OCI-LY7 (cell line): ENCODE measurements at regions not wholly inside any gene's neighbourhood (a gene's known extent, or its start where the extent isn't known, plus 50 kb on each side); places are given as distances from the start of the nearest gene placed in this dataset.

ENCODE experiments used
- BruUV-seq: library from RNA; stranded (reverse); fragments of 400-500 nt; replicated peaks from 2 replicates; lab custom pipeline; 2021; lab: Mats Ljungman, UMichigan
- CTCF ChIA-PET: fragments of 300-600 bp; sonication (Branson Sonifier 250); formaldehyde crosslinking; loops from one replicate; lab custom pipeline; 2022; ENCODE audit warnings: antibody characterized with exemption; ENCODE audit not compliant: unreplicated experiment; lab: Charles Lee
- POLR2A ChIA-PET: fragments of 300-600 bp; sonication (Branson Sonifier 250); formaldehyde crosslinking; loops from one replicate; lab custom pipeline; 2022; ENCODE audit warnings: antibody characterized with exemption; lab: Charles Lee
- DNase-seq: peaks from one replicate; pipeline ENCODE4 v3.0.0-alpha.2; 2015; ENCODE audit warnings: low spot score
- H2AFZ ChIP-seq: fragments of 200-600 bp; sonication (generic), shearing (Covaris generic); 2 replicates; pipeline ENCODE4 v1.6.1; 2014; ENCODE audit warnings: mild to moderate bottlenecking, antibody characterized with exemption, low read length, moderate library complexity
- H3K27ac ChIP-seq: fragments of 200-600 bp; sonication (generic); 2 replicates; pipeline ENCODE4 v1.5.1; 2014; ENCODE audit warnings: mixed run types, low read depth, mild to moderate bottlenecking, moderate library complexity, low read length, inconsistent platforms; ENCODE audit not compliant: poor library complexity, severe bottlenecking
- H3K36me3 ChIP-seq: fragments of 200-600 bp; sonication (generic); 2 replicates; pipeline ENCODE4 v1.6.1; 2014; ENCODE audit warnings: mild to moderate bottlenecking, antibody characterized with exemption, low read length, moderate library complexity, mixed read lengths; ENCODE audit not compliant: insufficient read depth
- H3K4me1 ChIP-seq: fragments of 200-600 bp; sonication (generic); 2 replicates; pipeline ENCODE4 v1.5.1; 2014; ENCODE audit warnings: mild to moderate bottlenecking, low read length; ENCODE audit not compliant: insufficient read depth, poor library complexity, severe bottlenecking
- H3K4me2 ChIP-seq: fragments of 200-600 bp; sonication (generic); 2 replicates; pipeline ENCODE4 v1.6.1; 2014; ENCODE audit warnings: mild to moderate bottlenecking, low read length
- H3K4me3 ChIP-seq: fragments of 200-600 bp; sonication (generic); 2 replicates; pipeline ENCODE4 v1.5.1; 2014; ENCODE audit warnings: mild to moderate bottlenecking, low read depth, low read length; ENCODE audit not compliant: poor library complexity, severe bottlenecking
- H3K79me2 ChIP-seq: fragments of 200-600 bp; sonication (generic); 2 replicates; pipeline ENCODE4 v1.6.1; 2016; ENCODE audit warnings: low read depth, mild to moderate bottlenecking, low read length, moderate library complexity, mixed read lengths; ENCODE audit not compliant: insufficient read depth
- H3K9me2 ChIP-seq: fragments of 200-600 bp; sonication (generic); 2 replicates; pipeline ENCODE4 v1.6.1; 2016; ENCODE audit warnings: mild to moderate bottlenecking, low read length, mixed read lengths; ENCODE audit not compliant: insufficient read depth
- H3K9me3 ChIP-seq: fragments of 200-600 bp; sonication (generic); 2 replicates; pipeline ENCODE4 v1.6.1; 2014; ENCODE audit warnings: mild to moderate bottlenecking, mixed run types, low read length, mixed read lengths
- H4K20me1 ChIP-seq: fragments of 200-600 bp; sonication (generic); 2 replicates; pipeline ENCODE4 v1.6.1; 2014; ENCODE audit warnings: mild to moderate bottlenecking, antibody characterized with exemption, low read length, moderate library complexity, mixed read lengths; ENCODE audit not compliant: insufficient read depth
- CTCF ChIP-seq: fragments of 200-600 bp; sonication (generic); conservative IDR thresholded peaks from 2 replicates; pipeline ENCODE4 v1.5.1; 2014; ENCODE audit warnings: mild to moderate bottlenecking, antibody characterized with exemption, low read length, moderate library complexity, mixed read lengths
- EZH2phosphoT487 ChIP-seq: fragments of 200-600 bp; sonication (generic); IDR thresholded peaks from 2 replicates; pipeline ENCODE4 v1.6.1; 2018; ENCODE audit warnings: low read depth, borderline replicate concordance, mild to moderate bottlenecking, mixed run types, antibody characterized with exemption, low read length, moderate library complexity, mixed read lengths
- intact Hi-C: fragments of 100-400 bp; cut with micrococcal nuclease; formaldehyde crosslinking; loops from one replicate; pipeline ENCODE4 v1.10.0; 2022; ENCODE audit not compliant: unreplicated experiment

- no peaks in the 10 kb centered on the region for H3K36me3 ChIP-seq
- TF ChIP-seq CTCF (no peak), EZH2phosphoT487 (no peak)
- no peaks in the 10 kb centered on the region for H3K9me3 ChIP-seq
- intact Hi-C loops: no loop called here
- no peak overlapping the region for H3K4me3 ChIP-seq
- no peaks in the 10 kb centered on the region for H3K4me1 ChIP-seq
- ChIA-PET POLR2A (interaction anchor here (0.6 to 0.7 kb wide), 2 partner anchors 233 to 1305 kb away, joined by 3 read pairs; no protein-coding TSS in a partner anchor), CTCF (interaction anchor here (1.1 kb wide), 1 partner anchor 620 kb away, joined by 3 read pairs; no protein-coding TSS in a partner anchor)
- no peak overlapping the region for H3K27ac ChIP-seq
- no peaks in the 10 kb centered on the region for H4K20me1 ChIP-seq
- no peaks in the 10 kb centered on the region for H3K9me2 ChIP-seq
- no peak overlapping the region for H3K4me2 ChIP-seq
- H3K79me2 ChIP-seq: no peaks in the 10 kb centered on the region
- no peak for DNase-seq
- BruUV-seq: no TSS peak
- no peak overlapping the region for H2AFZ ChIP-seq
These were observed 156.3 kb upstream of the NT5C1B start for GRCh38 chr2:18745431-18746272.

DNA sequence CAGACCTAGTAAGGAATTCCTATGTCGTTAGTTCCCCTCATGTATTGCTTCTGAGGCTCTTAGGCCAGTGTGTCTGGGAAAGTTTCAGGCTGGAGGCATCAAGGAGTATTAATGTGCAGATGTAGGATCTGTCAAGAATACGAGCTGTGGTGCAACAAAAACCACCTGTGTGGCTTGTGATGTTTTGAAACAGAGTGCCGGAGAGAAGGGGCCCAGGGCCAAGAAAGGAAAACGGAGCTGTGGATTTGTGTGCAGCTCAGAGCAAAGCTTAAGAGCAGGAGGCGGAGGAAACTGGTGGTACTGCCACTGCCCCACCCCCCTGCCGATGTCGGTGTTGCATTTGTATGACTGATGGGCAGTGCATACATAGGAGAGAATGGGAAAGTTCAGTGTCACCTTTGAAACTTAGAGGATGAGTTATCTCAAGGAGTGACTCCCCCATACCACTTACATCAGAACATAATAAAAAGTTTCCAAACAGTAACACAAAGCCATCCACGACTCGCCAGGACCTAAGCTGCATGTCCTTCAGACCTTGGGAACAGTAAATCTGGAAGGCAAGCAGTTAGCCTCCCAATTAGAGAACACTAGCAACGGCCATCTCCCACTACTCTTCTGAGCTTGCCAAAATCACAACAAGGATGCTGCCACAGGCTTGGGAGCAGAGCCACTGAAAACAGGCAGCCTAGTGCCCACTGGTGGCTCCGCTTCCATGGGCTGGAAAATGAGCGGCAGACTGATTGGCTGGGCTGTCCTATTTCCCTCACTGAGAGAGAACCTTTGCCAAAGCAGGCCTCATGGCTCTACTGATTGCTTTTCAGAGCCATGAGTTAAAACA, 152.7 kb upstream of the NT5C1B start:
- TF ChIP-seq CTCF: no peak
- no peak for TF ChIP-seq EZH2phosphoT487
- Histone ChIP-seq H3K36me3 (no peaks in the 10 kb centered on the region), H3K4me1 (no peaks in the 10 kb centered on the region), H3K79me2 (no peaks in the 10 kb centered on the region), H3K9me3 (no peaks in the 10 kb centered on the region), H3K4me3 (no peak overlapping the region), H2AFZ (no peak overlapping the region), H4K20me1 (no peaks in the 10 kb centered on the region), H3K27ac (no peak overlapping the region), H3K4me2 (no peak overlapping the region), H3K9me2 (no peaks in the 10 kb centered on the region)
- intact Hi-C loops: no loop called here
- DNase-seq: no peak
- CTCF ChIA-PET: interaction anchor here (0.6 kb wide), 1 partner anchor 41 kb away, joined by 3 read pairs; no protein-coding TSS in a partner anchor
- POLR2A ChIA-PET: interaction anchor here (0.6 kb wide), 1 partner anchor 128 kb away, joined by 3 read pairs; no protein-coding TSS in a partner anchor
- no TSS peak for BruUV-seq
